HEK293T (cell line): ENCODE measurements at regions not wholly inside any gene's neighbourhood (a gene's known extent, or its start where the extent isn't known, plus 50 kb on each side); places are given as distances from the start of the nearest gene placed in this dataset.
"Not testable (repeated sequence)": the region's sequence is repeated elsewhere in the genome, so short reads cannot be mapped to it uniquely, and the experiment has no call there.

ENCODE experiments used
- ARNT ChIP-seq: fragments of 450-650 bp; IDR thresholded peaks from 2 replicates; pipeline ENCODE4 v1.6.1; 2017; ENCODE audit warnings: mild to moderate bottlenecking
- BHLHE40 ChIP-seq: fragments of 450-650 bp; IDR thresholded peaks from 2 replicates; pipeline ENCODE4 v1.6.1; 2016; ENCODE audit warnings: mild to moderate bottlenecking, moderate library complexity, borderline replicate concordance
- CTBP1 ChIP-seq: fragments of 450-650 bp; IDR thresholded peaks from 2 replicates; pipeline ENCODE4 v1.6.1; 2016; ENCODE audit warnings: borderline replicate concordance
- ELF4 ChIP-seq: fragments of 450-650 bp; IDR thresholded peaks from 2 replicates; pipeline ENCODE4 v1.6.1; 2017; ENCODE audit warnings: antibody characterized with exemption
- FOXA1 ChIP-seq: fragments of 450-650 bp; IDR thresholded peaks from 2 replicates; pipeline ENCODE4 v1.6.1; 2016; ENCODE audit warnings: mild to moderate bottlenecking
- FOXK2 ChIP-seq: fragments of 450-650 bp; IDR thresholded peaks from 2 replicates; pipeline ENCODE4 v1.6.1; 2016; ENCODE audit warnings: mild to moderate bottlenecking
- FOXM1 ChIP-seq: fragments of 450-650 bp; IDR thresholded peaks from 2 replicates; pipeline ENCODE4 v1.6.1; 2017; ENCODE audit warnings: mild to moderate bottlenecking, borderline replicate concordance
- HDGF ChIP-seq: fragments of 450-650 bp; IDR thresholded peaks from 2 replicates; pipeline ENCODE4 v1.6.1; 2017; ENCODE audit warnings: antibody characterized with exemption, borderline replicate concordance
- LEF1 ChIP-seq: fragments of 450-650 bp; IDR thresholded peaks from 2 replicates; pipeline ENCODE4 v1.6.1; 2017; ENCODE audit warnings: mild to moderate bottlenecking, borderline replicate concordance
- SP1 ChIP-seq: fragments of 450-650 bp; IDR thresholded peaks from 2 replicates; pipeline ENCODE4 v1.6.1; 2017
- SUZ12 ChIP-seq: fragments of 450-650 bp; IDR thresholded peaks from 2 replicates; pipeline ENCODE4 v1.6.1; 2016; ENCODE audit warnings: mild to moderate bottlenecking
- TARDBP ChIP-seq: fragments of 450-650 bp; IDR thresholded peaks from 2 replicates; pipeline ENCODE4 v1.6.1; 2016
- ZNF384 ChIP-seq: fragments of 450-650 bp; IDR thresholded peaks from 2 replicates; pipeline ENCODE4 v1.6.1; 2016

GRCh38 chr7:73143993-73144392, 58.2 kb upstream of the SPDYE9 start:
- TF ChIP-seq ELF4, FOXM1, ZNF384, TARDBP, SP1, BHLHE40, FOXK2, HDGF, LEF1, ARNT, CTBP1, SUZ12, FOXA1: not testable (repeated sequence)
